HG02981 (cell line): ENCODE measurements at regions not wholly inside any gene's neighbourhood (a gene's known extent, or its start where the extent isn't known, plus 50 kb on each side); places are given as distances from the start of the nearest gene placed in this dataset.
"Not testable (repeated sequence)": the region's sequence is repeated elsewhere in the genome, so short reads cannot be mapped to it uniquely, and the experiment has no call there.

ENCODE experiments used
- ATAC-seq: cut with Tn5 transposase; IDR thresholded peaks from one replicate; pipeline ENCODE4 v1.9.1; 2021; ENCODE audit warnings: mild to moderate bottlenecking, moderate library complexity; ENCODE audit not compliant: unreplicated experiment

DNA sequence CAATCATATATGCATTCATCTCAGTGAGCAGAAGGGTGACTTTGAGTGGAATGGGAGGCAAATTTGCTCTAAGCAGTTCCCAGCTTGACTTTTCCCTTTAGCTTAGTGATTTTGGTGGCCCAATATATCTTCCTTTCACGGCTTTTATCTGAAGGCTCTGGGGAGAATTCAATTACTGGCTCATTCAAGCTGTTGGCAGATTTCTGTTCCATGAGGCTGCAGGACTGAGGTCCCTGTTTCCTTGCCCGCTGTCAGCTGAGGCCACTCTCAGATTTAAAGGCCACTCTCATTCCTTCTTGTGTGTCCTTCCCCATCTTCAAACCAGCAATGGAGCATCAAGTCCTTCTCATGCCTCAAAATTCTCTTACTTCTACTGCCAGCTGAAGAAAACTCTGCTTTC lies 170.4 kb upstream of the ATP10A start:
- no peak for ATAC-seq

DNA sequence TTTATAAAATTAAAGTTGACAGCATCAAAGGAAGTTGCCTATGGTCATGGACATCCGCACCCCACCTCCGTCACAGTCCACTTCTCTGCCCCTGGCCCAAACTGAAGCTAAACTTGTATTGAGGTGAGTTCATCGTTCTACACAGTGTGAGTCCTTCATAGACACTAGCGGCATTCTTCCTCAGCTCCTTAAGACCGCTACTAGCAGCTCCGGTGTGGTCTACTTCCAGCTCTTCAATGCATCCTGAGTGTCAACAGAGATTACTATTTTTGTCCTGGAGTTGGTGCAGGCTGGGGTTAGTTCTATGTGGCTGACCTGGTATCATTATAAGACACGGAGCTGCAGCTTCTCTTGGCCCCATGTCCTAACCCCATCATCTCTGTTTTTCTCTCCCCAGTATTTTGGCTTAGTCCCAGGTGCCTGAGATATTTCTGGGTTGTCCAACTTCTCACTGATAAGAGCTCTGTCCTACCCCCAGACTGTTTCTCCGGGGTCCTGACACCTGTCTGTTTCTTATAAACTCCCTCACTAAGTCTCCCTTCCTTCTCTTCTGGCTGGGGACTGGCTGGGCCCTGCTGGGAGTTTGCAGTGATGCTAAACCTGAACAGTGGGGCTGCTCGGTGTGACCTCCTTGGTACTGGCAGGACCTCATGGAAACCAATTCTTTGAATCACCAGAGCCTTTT lies 169.2 kb upstream of the ATP10A start:
- no peak for ATAC-seq

DNA sequence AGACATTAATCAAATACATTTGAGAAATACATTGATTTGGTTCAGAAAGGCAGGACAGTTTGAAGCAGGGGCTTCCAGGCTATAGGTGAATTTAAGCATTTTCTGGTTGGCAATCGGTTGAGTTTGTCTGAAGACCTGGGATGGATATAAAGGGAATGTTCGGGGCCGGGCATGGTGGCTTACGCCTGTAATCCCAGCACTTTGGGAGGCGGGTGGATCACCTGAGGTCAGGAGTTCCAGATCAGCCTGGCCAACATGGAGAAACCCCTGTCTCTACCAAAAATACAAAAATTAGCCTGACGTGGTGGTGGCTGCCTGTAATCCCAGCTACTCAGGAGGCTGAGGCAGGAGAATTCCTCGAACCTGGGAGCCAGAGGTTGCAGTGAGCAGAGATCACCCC lies 166.5 kb upstream of the ATP10A start:
- ATAC-seq, result not testable (repeated sequence)

DNA sequence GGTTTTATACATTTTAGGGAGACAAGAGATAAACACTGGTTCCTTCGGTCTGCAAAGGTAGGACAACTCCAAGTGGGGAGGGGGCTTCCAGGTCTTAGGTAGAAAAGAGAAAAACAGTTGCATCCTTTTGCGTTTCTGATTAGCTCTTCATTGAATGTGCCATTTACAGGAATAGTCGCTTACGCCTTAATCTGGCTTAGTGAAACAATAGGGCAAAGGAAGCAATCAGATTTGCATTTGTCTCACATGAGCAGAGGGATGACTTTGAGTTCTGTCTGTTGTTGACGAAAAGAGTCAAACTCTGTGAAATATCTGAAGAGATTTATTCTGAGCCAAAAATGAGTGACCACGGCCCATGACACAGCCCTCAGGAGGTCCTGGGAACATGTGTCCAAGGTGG lies 166.0 kb upstream of the ATP10A start:
- ATAC-seq, result no peak

DNA sequence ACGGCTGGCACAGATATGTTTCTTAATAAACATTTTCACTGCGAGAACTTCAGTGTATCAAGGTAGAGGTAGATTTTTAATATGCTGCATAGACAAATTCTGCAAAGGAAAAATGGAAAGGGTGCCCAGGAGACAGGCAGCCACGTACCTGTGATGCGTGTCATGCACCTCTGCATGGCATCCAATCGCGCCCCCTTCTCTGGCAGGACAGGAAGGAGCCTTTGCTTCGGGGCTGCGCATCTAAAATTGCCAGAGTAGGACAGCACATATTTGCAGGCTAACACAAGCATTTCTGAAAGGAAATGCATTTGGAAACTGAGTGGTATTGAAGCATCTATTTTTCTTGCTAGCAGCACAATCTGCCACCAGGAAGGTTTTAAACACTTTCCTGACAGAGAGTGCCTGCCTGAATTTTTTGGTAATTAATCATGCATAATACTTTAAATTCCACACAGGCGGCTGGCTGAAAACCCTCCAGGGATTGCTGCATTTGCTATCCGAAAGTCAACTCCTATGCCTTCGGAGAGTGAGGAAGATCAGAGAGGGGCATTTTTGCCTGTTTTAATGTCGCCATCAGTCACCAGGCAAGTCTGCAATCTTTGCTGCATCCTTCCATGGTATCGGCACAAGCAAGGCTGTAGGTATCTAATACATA lies 165.1 kb upstream of the ATP10A start:
- no peak for ATAC-seq

DNA sequence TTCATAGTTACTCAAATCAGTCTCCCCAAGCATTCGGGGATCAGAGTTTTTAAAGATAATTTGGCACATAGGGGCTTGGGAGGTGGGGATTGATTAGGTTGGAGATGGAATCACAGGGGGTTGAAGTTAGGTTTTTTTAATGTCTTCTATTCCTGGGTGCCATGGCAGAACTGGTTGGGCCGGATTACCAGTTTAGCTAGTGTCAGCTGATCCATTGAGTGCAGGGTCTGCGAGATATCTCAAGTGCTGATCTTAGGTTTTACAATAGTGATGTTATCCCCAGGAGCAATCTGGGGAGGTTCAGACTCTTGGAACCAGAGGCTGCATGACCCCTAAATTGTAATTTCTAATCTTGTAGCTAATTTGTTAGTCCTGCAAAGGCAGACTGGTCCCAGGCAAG lies 163.5 kb upstream of the ATP10A start:
- not testable (repeated sequence) for ATAC-seq

DNA sequence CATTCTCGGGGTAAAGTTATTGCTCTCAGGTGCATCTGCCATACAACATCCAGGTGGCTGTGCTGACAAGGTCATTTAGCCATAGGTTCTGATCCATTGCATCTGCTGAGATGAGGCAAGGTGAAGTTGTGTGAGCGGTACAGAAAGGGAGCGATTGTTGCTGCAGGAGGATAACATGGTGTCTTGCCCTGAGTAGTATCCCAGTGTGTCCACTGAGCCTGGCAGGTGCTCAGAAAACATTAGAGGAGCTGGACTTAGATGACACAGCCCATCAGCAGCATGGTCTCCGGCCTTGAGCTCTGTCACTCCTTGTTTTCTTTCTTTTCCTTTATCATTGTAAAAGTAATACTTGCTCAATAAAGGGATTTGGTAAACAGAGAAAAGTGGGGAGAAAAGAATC lies 161.1 kb upstream of the ATP10A start:
- ATAC-seq, result no peak

DNA sequence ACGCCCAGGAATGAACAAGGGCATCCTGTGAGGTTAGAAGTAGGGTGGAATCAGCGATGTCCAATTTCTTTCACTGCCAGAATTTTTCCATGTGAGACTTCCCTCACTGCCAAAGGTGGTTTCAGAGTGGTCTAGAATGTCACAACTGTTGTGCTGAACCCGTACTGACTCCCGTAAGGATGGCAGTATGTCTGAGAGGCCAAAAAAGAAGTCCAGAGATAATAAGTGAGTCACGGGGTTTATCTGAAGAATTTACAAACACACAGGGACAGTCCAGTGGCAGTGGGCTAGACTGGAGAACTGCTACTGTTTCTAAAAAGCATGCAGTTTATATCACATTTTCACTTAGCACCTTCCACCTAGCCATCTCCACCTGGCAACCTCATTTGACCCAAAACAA lies 160.6 kb upstream of the ATP10A start:
- ATAC-seq, result no peak

DNA sequence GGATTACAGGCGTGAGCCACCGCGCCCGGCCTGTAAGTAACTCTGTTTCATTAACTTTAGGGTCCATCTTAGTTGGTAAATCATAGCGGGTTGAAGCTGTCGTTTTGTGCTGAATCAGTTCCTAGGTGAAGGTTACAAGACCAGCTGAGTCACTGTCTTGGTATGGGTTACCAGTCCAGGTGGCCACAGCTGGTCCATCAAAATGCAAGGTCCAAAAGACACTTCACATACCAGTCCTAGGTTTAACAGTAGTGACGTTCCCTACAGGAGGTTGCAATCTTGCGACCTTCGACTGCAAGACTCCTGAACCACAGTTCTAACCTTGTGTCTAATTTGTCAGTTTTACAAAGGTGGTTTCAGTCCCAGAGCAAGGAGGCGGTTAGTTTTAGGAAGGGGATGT lies 160.1 kb upstream of the ATP10A start:
- ATAC-seq, result no peak

DNA sequence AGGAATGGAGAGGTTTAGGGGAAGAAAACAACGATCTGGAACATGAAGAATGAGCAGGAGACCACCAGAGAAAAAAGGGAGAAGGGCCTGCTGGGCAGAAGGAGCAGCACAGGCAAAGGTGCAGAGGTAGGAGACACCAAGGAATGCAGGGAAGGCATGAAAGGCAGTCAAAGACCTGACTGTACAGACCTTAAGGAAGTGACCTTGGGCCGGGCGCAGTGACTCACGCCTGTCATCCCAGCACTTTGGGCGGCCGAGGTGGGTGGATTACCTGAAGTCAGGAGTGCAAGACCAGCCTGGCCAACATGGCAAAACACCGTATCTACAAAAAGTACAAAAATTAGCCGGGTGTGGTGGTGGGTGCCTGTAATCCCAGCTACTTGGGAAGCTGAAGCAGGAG lies 157.7 kb upstream of the ATP10A start:
- ATAC-seq, result no peak

DNA sequence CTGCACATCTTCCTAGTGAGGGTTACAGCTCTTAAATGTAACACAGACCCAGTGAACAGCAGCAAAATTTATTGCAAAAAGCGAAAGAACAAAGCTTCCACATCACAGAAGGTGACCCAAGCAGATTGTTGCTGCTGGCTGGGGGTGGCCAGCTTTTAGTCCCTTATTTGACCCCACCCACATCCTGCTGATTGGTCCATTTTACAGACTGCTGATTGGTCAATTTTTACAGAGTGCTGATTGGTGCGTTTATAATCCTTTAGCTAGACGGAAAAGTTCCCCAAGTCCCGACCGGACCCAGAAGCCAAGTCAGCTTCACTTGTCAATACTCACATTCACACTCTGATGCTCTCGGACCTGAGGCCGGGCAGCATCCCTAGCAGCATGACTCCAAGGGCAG lies 154.5 kb upstream of the ATP10A start:
- ATAC-seq, result no peak

DNA sequence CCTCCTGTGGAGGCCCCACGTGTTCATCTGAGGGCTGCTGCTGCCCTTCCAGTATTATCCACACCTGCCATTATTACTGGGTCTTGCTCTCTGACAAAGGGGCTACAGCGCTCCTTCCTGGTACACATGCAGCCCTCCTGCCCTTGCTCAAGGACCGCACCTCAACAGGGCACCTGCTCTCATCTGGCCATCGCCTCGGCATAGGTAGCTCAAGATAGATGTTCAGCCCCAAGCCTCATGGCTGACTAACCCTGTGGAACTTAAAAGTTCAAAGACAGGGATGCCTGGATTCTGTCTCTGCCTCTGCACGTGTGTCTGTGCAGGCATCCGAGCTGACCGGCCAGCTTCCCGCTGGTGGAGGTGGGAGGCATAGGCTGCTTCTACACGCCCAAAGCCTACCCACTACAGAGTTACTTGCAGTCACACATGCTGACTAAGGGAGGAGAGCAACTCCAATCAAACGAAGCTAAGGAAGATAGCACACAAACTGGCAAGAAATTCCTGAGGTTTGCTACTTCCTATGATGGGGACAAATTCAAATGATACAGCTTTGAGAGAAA lies 152.5 kb upstream of the ATP10A start:
- no peak for ATAC-seq

DNA sequence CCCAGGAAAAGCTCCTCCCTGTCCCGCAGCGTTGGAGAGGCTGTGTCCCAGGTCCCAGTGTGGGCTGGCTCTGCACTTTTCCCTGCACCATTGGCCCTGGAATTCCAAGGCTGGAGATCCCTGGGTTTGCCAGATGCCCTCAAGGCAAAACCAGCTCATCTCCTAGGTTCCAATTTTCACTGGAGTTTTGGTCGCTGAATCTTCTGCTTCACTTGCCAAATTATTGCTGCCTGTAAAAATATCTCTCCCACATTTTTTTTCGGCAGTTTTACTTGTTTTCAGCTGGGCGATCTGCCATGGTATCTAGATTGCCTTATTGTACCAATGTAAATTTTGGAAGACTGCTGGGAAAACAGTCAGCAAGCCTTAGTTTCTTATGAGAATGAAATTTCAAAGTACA lies 150.9 kb upstream of the ATP10A start:
- no peak for ATAC-seq

DNA sequence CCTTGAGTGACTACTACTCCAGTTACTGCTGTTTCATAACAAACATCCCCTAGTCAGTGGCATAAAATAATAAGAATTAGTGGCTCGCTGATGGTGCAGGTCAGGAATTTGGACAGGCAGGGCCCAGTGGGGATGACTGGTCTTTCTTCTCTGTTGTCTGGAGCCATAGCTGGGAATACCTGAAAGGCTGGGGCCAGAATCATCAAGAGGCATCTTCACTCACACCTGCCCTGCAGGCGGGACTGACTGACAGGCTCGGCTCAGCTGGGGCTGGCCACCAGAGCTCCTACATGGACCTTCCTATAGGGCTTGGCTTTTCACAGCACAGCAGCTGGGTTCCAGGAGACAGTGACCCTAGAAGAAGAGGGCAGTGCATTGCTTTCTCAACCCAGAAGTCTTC lies 148.8 kb upstream of the ATP10A start:
- ATAC-seq, result no peak

DNA sequence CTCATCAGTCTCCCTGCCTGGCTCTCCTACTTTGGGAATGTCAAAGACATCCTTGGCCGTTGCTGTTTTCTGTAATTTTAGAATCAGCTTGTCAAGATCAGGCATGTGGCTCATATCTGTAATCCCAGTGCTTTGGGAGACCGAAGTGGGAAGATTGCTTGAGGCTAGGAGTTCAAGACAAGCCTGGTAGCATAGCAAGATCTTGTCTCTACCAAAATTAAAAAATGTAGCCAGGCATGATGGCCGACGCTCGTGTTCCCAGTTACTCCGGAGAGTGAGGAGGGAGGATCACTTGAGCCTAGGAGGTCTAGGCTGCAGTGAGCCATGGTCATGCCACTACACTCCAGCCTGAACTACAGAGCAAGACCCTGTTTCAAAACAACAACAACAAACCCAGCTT lies 144.0 kb upstream of the ATP10A start:
- no peak for ATAC-seq

DNA sequence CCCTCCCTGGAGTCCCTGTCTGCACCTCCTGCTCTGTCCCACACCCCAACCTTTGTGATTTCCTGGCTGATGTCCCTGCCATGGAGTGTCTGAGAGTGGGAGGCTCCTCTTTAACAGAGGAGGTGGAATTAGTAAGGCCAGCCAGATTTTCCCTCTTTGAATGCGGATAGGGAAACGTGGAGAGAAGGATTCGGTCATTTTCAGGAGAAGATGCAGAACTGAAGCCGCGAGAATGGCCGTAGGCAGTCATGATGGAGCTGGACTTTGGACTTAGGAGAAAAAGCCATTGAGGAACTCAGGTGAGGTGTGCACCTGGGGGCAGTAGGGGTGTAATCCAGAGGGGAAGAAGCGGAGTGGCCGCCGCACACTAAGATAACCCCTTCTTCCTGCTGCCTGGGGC lies 138.1 kb upstream of the ATP10A start:
- ATAC-seq, result no peak

DNA sequence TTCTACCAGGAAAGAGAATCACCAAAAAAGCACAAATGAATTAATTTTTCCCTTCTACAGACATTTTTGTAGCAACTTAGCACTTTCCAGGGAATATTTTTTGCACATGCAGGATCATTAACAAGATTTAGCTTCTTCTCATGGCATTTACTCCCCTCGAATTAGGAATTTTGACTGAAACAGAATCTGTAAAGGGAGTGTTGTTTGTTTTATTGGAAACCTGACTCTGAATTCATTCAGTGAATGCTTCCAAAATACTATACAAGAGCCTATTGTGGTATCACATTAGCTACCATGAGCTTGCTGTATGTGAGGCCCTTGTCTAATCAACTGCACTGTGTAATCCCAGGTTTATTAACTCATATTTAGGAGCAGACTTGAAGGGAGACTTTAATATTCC lies 130.4 kb upstream of the ATP10A start:
- no peak for ATAC-seq

DNA sequence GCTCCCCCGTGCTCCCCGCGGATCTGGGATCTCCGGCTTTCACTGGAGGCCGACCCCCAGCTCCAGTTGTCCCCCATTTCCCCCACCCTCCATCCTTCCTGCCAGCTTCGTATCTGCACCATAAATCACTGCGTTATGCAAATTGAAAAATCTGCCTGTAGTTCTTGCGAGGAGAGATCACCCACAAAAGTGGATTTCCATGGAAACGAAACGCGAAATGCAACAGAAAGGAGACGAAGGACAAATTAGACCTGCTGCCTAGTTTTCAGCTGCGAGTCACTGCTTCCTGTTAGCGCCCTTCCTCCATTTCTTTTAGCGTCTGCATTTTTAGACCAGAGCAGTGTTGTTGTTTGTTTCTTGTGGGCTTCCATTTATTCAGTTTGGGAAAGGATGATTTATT lies 127.1 kb upstream of the ATP10A start:
- ATAC-seq, result no peak

DNA sequence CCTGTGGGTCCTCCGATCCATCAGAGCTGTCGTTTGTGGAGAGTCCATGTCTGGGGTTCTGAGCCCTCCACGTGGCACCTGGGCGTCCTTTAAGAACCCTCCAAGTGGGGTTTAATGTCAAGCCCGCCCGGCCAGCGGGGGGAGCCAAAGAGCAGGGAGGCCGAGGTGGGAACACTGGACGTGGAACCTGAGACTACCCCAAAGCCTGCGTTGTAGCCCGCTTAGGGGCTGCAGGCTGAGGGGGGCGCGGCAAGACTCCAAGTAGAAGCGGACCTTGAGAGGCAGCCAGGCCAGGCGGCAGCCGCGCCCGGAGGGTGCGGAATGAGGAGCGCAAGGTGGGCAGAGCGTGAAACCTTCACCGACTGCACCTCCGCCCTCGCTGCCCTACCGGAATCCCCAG lies 126.2 kb upstream of the ATP10A start:
- ATAC-seq, result no peak

DNA sequence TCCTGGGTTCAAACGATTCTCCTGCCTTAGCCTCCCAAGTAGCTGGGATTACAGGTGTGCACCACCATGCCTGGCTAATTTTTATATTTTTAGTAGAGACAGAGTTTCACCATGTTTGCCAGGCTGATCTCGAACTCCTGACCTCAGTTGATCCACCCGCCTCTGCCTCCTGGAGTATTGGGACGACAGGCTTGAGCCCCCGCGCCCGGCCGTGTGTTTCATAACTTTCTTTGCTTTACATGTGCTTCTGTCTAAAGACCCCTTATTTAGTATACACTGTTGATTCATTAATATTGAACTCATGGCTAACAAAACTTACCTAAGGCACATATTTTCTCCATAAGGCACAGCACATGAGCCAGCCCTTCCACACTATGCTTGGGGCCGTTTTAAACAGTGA lies 125.6 kb upstream of the ATP10A start:
- not testable (repeated sequence) for ATAC-seq

DNA sequence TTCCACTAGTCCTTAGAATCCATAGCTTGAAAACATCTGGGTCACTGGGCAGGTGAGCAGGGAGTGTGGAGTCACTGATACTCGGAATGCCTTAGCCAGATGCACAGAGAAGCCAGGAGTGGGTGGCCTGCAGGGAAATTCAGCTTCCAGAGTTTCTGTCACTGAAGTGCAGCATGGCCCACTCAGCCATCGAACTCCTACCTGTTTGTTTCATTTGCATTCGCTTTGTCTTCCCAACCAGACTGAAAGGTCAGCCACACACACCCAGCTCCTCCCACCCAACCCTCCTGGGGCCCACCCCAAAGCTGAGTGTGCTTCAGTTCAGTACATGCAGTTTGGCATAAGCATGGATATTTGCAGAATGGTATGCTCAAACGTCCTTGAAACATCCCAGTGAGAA lies 124.5 kb upstream of the ATP10A start:
- no peak for ATAC-seq

DNA sequence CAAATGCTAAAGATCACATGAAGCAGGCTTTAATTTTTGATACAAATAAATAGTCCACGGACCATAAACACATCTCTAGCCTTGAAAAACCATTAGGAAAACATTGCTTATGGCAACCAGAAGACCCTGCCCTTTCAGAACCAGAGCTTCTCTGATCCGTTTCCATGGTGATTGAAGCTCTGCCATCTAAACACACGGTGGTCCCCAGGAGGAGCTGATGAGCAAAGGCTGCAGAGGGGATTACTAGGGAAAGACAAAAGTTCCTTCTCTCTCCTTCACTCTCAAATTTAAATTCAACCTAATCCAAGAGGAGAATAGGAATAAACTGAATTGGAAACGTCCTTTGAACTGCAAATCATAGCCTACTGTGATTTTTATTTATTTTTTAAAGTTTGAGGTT lies 122.0 kb upstream of the ATP10A start:
- no peak for ATAC-seq

DNA sequence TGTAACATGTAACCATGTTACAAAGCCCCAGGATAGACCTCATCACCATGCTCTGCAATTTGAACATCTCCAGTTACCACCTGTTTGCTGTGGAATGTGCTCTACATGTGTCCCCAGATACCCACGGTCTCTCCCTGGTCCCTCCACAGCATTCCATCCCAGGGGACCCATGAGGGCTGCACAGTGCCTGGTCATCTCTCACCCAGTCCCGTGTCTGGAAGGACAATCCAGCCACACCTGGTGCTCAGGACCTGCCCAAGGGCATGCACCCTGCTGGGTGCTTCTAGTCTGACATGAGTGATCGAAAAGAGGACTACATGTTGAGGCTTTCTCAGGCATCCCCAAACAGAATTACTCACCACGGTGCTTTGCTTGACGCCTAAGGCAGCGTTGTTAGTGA lies 119.6 kb upstream of the ATP10A start:
- ATAC-seq, result no peak
